Activated CD4-positive, CD25-positive, alpha-beta regulatory T cell treated with anti-CD3 and anti-CD28 coated beads, Interleukin-2, amount 50 U/mL, for 72 hours (primary cell): ENCODE measurements at regions not wholly inside any gene's neighbourhood (a gene's known extent, or its start where the extent isn't known, plus 50 kb on each side); places are given as distances from the start of the nearest gene placed in this dataset.
"Not testable (repeated sequence)": the region's sequence is repeated elsewhere in the genome, so short reads cannot be mapped to it uniquely, and the experiment has no call there.

ENCODE experiments used
- DNase-seq: peaks from one replicate; pipeline ENCODE4 v3.0.0; 2021

GRCh38 chr12:125515887-125516286 is 450.7 kb downstream of the AACS start:
- DNase-seq: no peak

DNA sequence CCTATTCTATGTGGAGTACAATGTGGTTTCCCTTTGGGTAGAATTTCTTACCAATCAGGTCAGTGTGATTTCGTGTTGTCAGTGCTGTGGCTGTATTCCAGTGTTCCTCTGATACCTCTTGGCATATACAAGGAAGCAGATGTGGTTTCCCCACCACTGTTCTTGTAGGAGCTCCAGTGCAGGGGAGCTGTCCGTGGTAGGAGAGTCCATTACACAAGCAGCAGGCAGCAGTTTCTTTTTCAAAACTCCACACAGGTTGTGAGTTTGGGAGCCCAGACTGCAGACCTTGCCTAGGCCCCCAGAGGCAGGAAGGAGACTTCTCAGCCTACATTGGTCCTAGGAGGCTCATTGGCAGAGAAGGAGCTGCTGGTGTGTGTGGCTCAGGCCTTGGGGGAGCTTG is 452.8 kb downstream of the AACS start:
- no peak for DNase-seq

DNA sequence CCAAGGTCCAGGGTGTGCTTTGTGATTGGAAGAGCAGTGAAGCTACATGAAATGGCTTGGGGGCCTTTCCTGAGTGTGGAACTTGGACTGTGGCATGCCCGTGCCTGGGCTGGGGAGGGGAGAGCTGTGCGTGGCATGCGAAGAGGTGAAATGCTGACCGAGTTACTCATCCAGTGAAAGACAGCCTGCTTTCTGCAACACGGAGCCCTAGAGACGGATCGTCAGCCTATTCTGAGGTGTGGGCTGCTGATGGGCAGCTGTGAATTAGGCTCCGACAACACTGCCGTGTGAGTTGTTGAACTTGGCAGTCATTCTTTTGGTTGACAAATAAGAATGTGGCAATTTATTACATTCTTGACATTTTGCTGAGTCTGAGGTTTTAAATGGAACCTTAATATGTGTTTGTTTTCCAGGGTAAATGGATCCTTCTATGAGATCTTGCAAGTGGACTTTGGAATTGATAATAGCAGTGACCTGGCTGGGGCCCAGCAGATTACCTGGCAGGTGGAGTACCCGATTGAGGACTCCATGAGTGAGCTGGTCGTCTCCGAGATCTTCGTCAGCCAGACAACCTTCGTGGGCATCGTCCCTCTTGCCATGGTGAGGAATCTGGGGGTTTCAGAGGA is 453.9 kb downstream of the AACS start:
- no peak for DNase-seq

GRCh38 chr12:125525879-125526278 is 460.6 kb downstream of the AACS start:
- no peak for DNase-seq

- DNase-seq: no peak
Observed at GRCh38 chr12:125528281-125528680, 463.0 kb downstream of the AACS start.

DNA sequence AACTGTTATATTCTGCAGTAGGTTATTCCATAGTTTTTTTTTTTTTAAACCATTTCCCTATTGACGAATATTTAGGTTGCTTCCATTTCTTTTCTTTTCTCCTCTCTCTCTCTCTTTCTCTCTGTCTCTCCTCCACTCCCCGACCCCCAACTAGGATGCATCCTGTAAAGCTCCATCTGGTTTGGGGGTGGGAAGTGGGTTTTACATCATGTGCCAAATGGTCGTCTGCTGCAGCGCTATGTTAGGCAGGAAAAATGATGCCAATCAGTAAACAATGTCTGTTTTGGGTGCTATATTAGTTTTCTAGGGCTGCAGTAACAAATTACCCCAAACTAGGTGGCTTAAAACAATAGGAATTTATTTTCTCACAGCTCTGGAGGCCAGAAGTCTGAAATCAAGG is 465.0 kb downstream of the AACS start:
- no peak for DNase-seq

DNA sequence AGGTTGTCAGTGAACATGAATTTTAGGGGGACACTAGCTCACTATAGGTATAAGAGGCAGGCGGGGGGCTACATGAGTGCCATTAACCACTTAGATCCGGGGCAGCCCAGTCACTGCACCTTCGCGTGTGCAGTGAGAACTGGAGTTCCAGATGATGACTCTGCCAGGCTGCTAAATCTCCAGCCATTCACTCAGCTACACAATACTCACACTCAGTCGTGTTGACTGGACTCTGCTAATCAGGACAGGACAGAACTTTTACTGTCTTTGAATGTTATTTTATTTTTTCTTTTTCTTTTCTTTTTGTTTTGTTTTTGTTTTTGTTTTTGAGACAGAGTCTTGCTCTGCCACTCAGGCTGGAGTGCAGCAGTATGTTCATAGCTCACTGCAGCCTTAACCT is 465.6 kb downstream of the AACS start:
- no peak for DNase-seq

GRCh38 chr12:125531574-125531973 is 466.3 kb downstream of the AACS start:
- DNase-seq: no peak

- peak; percentile 32 for DNase-seq
Observed at GRCh38 chr12:125533434-125534029, 468.3 kb downstream of the AACS start.

DNA sequence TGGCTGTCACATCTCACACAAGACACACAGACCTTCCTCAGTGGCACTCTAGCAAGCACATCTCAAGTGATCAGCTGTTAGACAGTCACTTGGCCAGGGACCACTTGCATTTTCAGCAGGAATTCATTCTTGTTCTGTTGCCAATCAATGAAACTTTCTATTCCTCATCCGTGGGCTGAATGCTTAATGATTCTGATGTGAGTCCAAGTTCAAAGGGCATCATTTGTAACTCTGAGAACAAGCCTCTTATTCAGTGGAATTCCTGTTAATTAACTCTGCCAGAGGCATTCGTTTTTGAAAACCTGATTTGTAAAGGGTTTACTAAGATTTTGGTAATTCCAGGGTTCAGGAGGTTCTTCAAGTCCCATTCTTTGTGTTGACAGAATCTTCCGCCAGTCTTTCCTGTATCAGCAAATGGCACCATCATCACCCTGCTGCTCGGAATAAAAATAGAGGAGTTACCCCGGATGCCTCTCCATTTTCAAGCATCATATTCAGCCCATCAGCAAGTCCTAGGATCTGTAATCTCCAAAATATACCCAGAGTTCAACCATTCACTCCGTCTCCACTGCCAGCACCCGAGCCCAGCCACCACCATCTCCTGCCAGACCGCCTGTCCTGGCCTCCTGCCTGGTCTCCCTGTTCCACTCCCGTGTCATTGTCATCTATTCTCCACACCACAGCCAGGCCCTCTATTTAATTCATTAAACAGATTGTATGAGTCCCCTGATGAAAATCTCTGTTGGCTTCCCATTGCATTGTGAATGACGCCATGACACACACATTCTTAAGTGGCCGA is 473.4 kb downstream of the AACS start:
- no peak for DNase-seq

DNA sequence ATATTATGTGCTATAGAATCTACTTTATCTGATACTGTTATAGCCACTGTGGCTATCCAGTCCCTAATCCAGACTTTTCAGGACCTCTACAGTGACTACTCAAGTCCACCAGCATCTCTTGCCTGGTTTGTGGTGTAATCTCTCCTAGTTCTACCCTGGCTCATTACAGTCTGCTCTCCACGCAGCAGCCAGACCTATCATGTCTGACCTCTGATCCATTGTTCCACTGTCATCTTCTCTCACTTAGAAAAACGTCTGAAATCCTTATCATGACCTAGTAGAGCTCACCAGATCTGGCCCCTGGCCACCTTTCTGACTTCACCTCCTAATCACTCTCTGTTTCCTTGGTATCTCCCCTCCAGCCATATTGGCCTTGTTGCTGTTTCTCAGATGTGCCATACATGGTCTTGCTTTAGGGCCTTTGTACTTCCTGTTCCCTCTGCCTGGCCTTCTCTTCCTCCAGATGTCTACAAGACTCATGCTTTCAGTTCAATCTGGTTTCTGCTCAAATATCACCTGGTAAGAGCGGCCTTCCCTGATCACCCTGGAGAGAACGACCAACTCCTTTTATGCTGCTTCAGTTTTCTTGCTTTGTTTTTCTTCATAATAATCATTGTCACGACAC is 475.5 kb downstream of the AACS start:
- DNase-seq: no peak

DNA sequence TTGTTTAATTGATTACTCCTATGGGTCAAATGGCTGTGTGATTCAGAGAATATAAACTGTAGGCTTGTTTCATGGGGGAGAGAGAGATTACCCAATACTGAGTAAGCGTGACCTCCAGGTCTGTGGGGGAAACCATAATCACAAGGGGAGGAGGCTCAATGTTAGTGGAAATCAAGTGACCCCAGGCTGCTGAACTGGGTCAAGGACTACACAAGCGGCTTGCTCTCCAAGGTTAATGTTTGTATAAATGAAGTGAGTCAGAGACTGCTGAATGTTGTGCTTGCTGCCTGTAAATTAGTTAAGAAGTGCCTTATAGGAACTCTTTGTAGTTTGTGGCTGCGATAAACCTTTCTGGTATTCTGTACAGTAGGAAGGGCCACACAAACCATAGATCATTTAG is 479.7 kb downstream of the AACS start:
- DNase-seq: no peak

DNA sequence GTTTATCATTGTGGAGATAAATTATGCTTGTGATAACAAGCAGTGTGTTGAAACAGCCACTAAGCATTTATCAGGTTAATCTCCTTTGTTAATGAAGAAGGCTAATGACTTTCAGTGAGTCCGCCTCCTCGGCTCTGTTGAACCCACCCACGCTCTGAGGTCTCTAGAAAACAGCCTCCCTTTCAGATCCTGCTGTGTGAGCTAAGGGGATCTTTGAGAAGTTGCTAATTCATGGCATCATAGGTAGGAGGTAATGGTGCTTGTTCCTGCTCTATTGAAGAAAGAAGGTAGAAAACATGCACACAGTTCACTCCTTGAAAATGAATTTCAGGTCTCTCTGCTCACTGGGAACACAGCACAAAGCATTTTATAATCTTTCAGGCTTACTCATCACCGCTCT is 483.9 kb downstream of the AACS start:
- DNase-seq: no peak

DNA sequence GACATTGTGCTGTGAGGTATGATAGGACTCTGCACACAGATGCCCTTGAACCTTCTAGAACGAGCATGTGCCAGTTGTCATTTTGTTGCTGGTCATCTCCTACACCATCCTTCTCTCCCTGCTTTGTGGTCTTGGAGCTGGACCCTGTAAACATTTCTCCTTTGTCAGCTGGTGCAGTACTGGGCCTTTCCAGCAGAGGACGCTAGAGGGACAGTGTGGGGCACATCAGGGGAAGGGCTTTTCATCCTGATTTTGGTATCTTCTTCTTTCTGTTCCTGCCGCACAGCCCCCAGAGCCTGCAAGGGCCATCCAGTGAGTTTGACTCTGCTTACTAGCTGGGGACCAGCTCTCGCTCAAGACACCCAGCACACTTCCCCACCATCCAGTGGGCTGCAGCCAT is 484.6 kb downstream of the AACS start:
- no peak for DNase-seq

- DNase-seq: no peak
Observed at GRCh38 chr12:125552295-125552694, 487.1 kb downstream of the AACS start.

GRCh38 chr12:125561008-125561407 is 495.8 kb downstream of the AACS start:
- not testable (repeated sequence) for DNase-seq

DNA sequence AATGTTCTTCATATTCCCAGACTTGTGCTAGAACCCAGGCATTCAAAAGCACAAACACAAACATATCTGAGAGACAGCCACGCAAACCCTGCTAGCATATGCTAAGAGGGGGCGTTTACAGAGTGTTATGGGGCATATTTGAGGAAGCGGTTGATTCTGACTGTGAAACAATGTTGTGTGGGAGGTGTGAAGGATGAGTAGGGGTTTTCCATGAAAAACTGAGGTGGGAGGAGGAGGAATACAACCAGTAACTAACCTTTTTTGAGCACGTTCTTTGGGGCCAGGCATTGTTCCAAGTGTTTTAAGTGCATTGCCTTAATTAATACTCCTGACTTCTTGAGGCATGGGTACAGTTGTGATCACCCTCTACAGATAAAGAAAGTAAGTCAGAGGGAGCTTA is 499.5 kb downstream of the AACS start:
- DNase-seq: no peak

GRCh38 chr12:125567581-125567980 is 502.3 kb downstream of the AACS start:
- DNase-seq: no peak

DNA sequence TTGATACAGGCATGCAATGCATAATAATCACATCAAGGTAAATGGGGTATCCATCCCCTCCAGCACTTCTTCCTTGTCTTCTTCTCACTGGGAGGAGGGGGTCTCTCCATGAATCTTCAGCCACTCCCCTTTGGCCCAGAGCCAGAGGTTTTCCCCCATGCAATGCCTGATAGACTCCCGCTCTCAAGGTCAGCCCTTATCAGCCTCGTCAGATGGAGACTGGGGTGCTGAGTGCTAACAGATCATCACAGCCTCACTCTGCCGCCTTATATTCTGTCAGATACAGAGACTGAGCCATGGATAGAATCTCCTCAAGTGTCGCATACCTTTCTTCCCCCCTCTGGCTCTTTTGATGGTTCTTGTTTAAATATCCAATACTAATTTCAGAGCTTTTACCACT is 503.1 kb downstream of the AACS start:
- DNase-seq: no peak

- no peak for DNase-seq
Observed at GRCh38 chr12:125573271-125573670, 508.0 kb downstream of the AACS start.

DNA sequence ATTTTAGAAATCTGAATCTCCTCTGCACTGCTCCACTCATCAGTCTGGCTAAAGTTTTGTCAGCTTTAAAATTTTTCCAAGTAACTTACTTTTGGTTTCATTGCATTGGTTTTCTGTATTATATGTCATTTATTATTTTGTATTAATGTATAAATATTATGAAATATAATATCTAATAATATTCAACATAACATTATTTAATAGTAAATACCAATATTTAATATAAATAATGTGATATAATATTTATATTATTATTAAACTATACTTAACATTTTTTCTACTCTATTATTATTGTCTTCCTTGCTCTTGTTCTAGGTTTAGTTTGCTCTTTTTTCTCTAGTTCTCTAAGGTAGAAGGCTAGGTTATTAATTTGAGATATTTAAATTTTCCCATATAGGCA is 512.1 kb downstream of the AACS start:
- no peak for DNase-seq

GRCh38 chr12:125579916-125580315 is 514.7 kb downstream of the AACS start:
- DNase-seq: no peak

- no peak for DNase-seq
Observed at GRCh38 chr12:125583071-125583470, 517.8 kb downstream of the AACS start.

GRCh38 chr12:125586441-125586840 is 521.2 kb downstream of the AACS start:
- no peak for DNase-seq
